ENCODE measurements at regions not wholly inside any gene's neighbourhood (a gene's known extent, or its start where the extent isn't known, plus 50 kb on each side); places are given as distances from the start of the nearest gene placed in this dataset.

- Mint-ChIP-seq H3K27ac (no peak overlapping the region), H3K27me3 (ENCODE audit: low read depth) (no peaks in the 10 kb centered on the region), H3K4me3 (no peak overlapping the region), H3K9me3 (no peaks in the 10 kb centered on the region), H3K36me3 (ENCODE audit: low read depth) (no peaks in the 10 kb centered on the region), H3K4me1 (ENCODE audit: low read depth) (no peaks in the 10 kb centered on the region)
- DNase-seq (ENCODE audit: low spot score) = no peak
Observed at GRCh38 chr13:72489751-72490150, 237.7 kb downstream of the MZT1 start.

DNA sequence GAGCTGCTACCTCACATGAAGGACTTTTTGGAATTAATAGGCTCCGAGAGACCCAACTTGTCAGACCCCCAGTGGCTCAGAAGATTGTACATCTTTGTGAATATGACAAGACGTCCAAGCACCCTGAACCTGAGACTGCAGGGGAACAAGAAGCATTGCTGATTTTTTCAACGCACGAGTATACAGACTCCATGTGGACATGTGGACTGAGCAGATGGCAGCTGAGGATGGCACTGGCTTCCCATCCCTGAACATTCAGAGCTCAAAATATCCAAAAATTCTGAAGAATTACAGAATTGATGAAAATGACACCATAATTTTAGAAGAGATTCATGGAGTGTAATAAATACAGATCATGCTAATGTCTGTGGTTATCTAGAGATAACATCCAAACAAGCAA, 254.1 kb downstream of the MZT1 start:
- no peak overlapping the region for H3K4me3 Mint-ChIP-seq
- H3K4me1 Mint-ChIP-seq (ENCODE audit: low read depth) = no peaks in the 10 kb centered on the region

DNA sequence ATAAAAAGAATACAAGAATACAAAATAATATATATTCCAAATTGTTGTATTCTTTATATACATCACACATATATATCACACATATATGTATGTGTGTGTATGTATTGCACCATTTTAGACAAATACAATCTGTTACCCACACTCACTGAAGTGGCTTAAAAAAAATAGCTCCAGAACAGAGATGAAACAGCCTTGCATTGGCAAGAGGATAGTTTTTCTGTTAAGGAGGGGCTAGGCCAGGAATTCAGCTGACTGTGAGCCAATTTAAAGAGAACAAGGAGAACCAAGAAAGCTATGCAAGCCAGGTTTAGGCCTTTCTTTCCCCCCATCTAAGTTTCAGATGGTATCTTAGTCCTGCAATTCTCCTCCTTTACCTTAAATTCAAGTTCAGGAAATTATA, 257.5 kb downstream of the MZT1 start:
- Mint-ChIP-seq H3K36me3 (ENCODE audit: low read depth) (no peaks in the 10 kb centered on the region), H3K27me3 (ENCODE audit: low read depth) (no peaks in the 10 kb centered on the region), H3K4me3 (no peak overlapping the region), H3K27ac (no peak overlapping the region), H3K4me1 (ENCODE audit: low read depth) (no peaks in the 10 kb centered on the region), H3K9me3 (no peaks in the 10 kb centered on the region)
- no peak for DNase-seq (ENCODE audit: low spot score)

More for the DNA sequence above, 254.1 kb downstream of the MZT1 start:
- DNase-seq (ENCODE audit: low spot score) = no peak
- H3K27ac Mint-ChIP-seq = no peak overlapping the region
- no peaks in the 10 kb centered on the region for H3K9me3 Mint-ChIP-seq
- H3K27me3 Mint-ChIP-seq (ENCODE audit: low read depth) = no peaks in the 10 kb centered on the region
- no peaks in the 10 kb centered on the region for H3K36me3 Mint-ChIP-seq (ENCODE audit: low read depth)

DNA sequence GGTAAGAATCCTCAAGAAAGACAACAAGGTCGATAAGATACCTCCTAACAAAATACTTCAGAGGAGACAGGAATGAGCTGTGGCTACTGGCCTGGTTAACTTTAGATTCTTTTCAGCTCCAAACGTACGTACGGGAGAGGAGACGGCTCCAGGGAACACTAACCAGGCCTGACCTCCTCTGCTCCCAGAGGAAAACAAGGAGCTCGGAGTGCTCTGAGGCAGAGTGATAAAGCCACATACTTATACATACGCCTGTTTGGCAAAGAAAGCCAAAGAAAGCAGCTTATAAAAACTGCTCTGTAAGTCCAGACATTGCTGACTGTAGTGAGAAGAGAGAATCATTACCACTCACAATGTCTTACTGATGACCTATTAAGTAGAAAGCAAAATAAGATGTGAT, 263.9 kb downstream of the MZT1 start:
- Mint-ChIP-seq H3K4me3 (no peak overlapping the region), H3K36me3 (ENCODE audit: low read depth) (no peaks in the 10 kb centered on the region), H3K27me3 (ENCODE audit: low read depth) (no peaks in the 10 kb centered on the region), H3K4me1 (ENCODE audit: low read depth) (no peaks in the 10 kb centered on the region), H3K9me3 (no peaks in the 10 kb centered on the region), H3K27ac (no peak overlapping the region)
- no peak for DNase-seq (ENCODE audit: low spot score)

GRCh38 chr13:72462726-72463125, 264.7 kb downstream of the MZT1 start:
- Mint-ChIP-seq H3K36me3 (ENCODE audit: low read depth) (no peaks in the 10 kb centered on the region), H3K27ac (no peak overlapping the region), H3K4me3 (no peak overlapping the region), H3K27me3 (ENCODE audit: low read depth) (no peaks in the 10 kb centered on the region), H3K4me1 (ENCODE audit: low read depth) (no peaks in the 10 kb centered on the region), H3K9me3 (no peaks in the 10 kb centered on the region)
- no peak for DNase-seq (ENCODE audit: low spot score)

- no peaks in the 10 kb centered on the region for H3K36me3 Mint-ChIP-seq (ENCODE audit: low read depth)
- H3K9me3 Mint-ChIP-seq = no peaks in the 10 kb centered on the region
- DNase-seq (ENCODE audit: low spot score) = no peak
- H3K4me1 Mint-ChIP-seq (ENCODE audit: low read depth) = no peaks in the 10 kb centered on the region
- H3K4me3 Mint-ChIP-seq = no peak overlapping the region
- H3K27ac Mint-ChIP-seq = no peak overlapping the region
- H3K27me3 Mint-ChIP-seq (ENCODE audit: low read depth) = no peaks in the 10 kb centered on the region
Observed at GRCh38 chr13:72462166-72462565, 265.3 kb downstream of the MZT1 start.

DNA sequence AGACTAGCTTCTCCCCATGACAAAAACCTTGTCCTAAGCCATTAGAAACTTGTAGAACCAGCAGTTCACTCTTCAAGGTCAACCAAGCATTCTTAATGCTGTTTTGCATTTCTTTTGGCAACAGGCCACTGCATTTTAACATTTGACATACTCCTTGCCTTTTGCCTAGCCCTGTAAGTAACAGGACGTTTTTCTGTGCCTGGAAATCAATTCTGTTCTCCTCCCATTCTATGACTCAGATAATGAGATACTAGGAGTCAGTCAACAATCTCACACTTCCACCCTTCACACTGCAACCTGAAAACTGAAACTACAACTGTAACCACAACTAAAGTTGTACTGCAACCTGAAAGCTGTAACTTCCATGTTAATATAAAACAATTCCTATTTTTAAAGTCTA, 268.7 kb downstream of the MZT1 start:
- no peak overlapping the region for H3K27ac Mint-ChIP-seq
- H3K4me3 Mint-ChIP-seq = no peak overlapping the region
- no peaks in the 10 kb centered on the region for H3K4me1 Mint-ChIP-seq (ENCODE audit: low read depth)
- DNase-seq (ENCODE audit: low spot score) = no peak
- H3K36me3 Mint-ChIP-seq (ENCODE audit: low read depth) = no peaks in the 10 kb centered on the region
- no peaks in the 10 kb centered on the region for H3K27me3 Mint-ChIP-seq (ENCODE audit: low read depth)
- no peaks in the 10 kb centered on the region for H3K9me3 Mint-ChIP-seq

GRCh38 chr13:72457151-72457550, 270.3 kb downstream of the MZT1 start:
- H3K27ac Mint-ChIP-seq = no peak overlapping the region
- H3K9me3 Mint-ChIP-seq = no peaks in the 10 kb centered on the region
- no peaks in the 10 kb centered on the region for H3K36me3 Mint-ChIP-seq (ENCODE audit: low read depth)
- no peaks in the 10 kb centered on the region for H3K27me3 Mint-ChIP-seq (ENCODE audit: low read depth)
- DNase-seq (ENCODE audit: low spot score) = no peak
- H3K4me3 Mint-ChIP-seq = no peak overlapping the region
- H3K4me1 Mint-ChIP-seq (ENCODE audit: low read depth) = no peaks in the 10 kb centered on the region

GRCh38 chr13:72456486-72456885, 270.9 kb downstream of the MZT1 start:
- no peaks in the 10 kb centered on the region for H3K4me1 Mint-ChIP-seq (ENCODE audit: low read depth)

GRCh38 chr13:72453161-72453560, 274.3 kb downstream of the MZT1 start:
- Mint-ChIP-seq H3K9me3 (peaks cover 5% of the 10 kb centered on the region), H3K27ac (no peak overlapping the region), H3K4me1 (ENCODE audit: low read depth) (no peaks in the 10 kb centered on the region), H3K36me3 (ENCODE audit: low read depth) (no peaks in the 10 kb centered on the region), H3K4me3 (no peak overlapping the region), H3K27me3 (ENCODE audit: low read depth) (no peaks in the 10 kb centered on the region)
- DNase-seq (ENCODE audit: low spot score) = no peak

More at GRCh38 chr13:72456486-72456885, 270.9 kb downstream of the MZT1 start:
- no peaks in the 10 kb centered on the region for H3K36me3 Mint-ChIP-seq (ENCODE audit: low read depth)
- H3K9me3 Mint-ChIP-seq = no peaks in the 10 kb centered on the region
- H3K4me3 Mint-ChIP-seq = no peak overlapping the region
- no peaks in the 10 kb centered on the region for H3K27me3 Mint-ChIP-seq (ENCODE audit: low read depth)
- H3K27ac Mint-ChIP-seq = no peak overlapping the region
- DNase-seq (ENCODE audit: low spot score) = no peak

DNA sequence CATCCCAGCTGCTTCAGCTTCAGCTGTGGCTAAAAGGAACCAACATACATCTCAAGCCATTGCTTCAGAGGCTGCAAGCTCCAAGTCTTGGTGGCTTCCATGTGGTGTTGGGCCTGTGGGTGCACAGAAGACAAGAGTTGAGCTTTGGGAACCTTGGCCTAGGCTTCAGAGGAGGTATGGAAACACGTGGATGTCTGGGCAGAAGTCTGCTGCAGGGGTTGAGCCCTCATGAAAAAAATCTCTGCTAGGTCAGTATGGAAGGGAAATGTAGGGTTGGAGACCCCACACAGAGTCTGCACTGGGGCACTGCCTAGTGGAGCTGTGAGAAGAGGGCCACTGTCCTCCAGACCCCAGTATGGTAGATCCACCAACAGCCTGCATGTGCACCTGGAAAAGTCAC, 279.3 kb downstream of the MZT1 start:
- DNase-seq (ENCODE audit: low spot score) = no peak
- no peak overlapping the region for H3K27ac Mint-ChIP-seq
- no peaks in the 10 kb centered on the region for H3K36me3 Mint-ChIP-seq (ENCODE audit: low read depth)
- H3K27me3 Mint-ChIP-seq (ENCODE audit: low read depth) = no peaks in the 10 kb centered on the region
- H3K4me3 Mint-ChIP-seq = no peak overlapping the region
- peaks cover 5% of the 10 kb centered on the region for H3K9me3 Mint-ChIP-seq
- H3K4me1 Mint-ChIP-seq (ENCODE audit: low read depth) = no peaks in the 10 kb centered on the region

- Mint-ChIP-seq H3K27me3 (ENCODE audit: low read depth) (no peaks in the 10 kb centered on the region), H3K9me3 (peaks cover 5% of the 10 kb centered on the region), H3K4me3 (no peak overlapping the region), H3K27ac (no peak overlapping the region), H3K36me3 (ENCODE audit: low read depth) (no peaks in the 10 kb centered on the region), H3K4me1 (ENCODE audit: low read depth) (no peaks in the 10 kb centered on the region)
- no peak for DNase-seq (ENCODE audit: low spot score)
Observed at GRCh38 chr13:72444999-72445398, 282.4 kb downstream of the MZT1 start.

GRCh38 chr13:72437458-72437857, 290.0 kb downstream of the MZT1 start:
- H3K9me3 Mint-ChIP-seq = no peaks in the 10 kb centered on the region
- no peak overlapping the region for H3K27ac Mint-ChIP-seq
- no peak for DNase-seq (ENCODE audit: low spot score)
- no peak overlapping the region for H3K4me3 Mint-ChIP-seq
- no peaks in the 10 kb centered on the region for H3K4me1 Mint-ChIP-seq (ENCODE audit: low read depth)
- no peaks in the 10 kb centered on the region for H3K36me3 Mint-ChIP-seq (ENCODE audit: low read depth)
- H3K27me3 Mint-ChIP-seq (ENCODE audit: low read depth) = no peaks in the 10 kb centered on the region

DNA sequence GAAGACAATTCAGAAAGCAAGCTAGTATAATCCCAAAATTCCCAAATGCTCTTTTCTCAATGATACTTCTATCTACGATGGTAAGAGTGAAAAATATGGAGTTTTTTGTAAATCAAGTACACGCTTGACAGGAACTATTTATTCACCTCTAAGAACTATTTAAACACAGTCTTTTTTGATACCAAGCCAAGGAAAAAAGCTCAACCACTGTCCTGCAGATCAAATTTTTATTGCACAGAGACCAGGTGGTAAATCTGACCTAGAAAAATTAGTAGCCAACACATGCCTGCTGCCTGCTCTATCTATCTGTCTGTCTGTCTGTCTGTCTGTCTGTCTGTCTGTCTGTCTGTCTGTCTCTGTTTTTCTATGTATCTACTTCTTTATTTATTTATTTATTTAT, 292.2 kb downstream of the MZT1 start:
- no peaks in the 10 kb centered on the region for H3K9me3 Mint-ChIP-seq
- no peak overlapping the region for H3K4me3 Mint-ChIP-seq
- no peaks in the 10 kb centered on the region for H3K36me3 Mint-ChIP-seq (ENCODE audit: low read depth)
- H3K27ac Mint-ChIP-seq = no peak overlapping the region
- no peaks in the 10 kb centered on the region for H3K27me3 Mint-ChIP-seq (ENCODE audit: low read depth)
- no peaks in the 10 kb centered on the region for H3K4me1 Mint-ChIP-seq (ENCODE audit: low read depth)
- no peak for DNase-seq (ENCODE audit: low spot score)

- Mint-ChIP-seq H3K36me3 (ENCODE audit: low read depth) (no peaks in the 10 kb centered on the region), H3K4me1 (ENCODE audit: low read depth) (no peaks in the 10 kb centered on the region), H3K9me3 (no peaks in the 10 kb centered on the region), H3K27me3 (ENCODE audit: low read depth) (no peaks in the 10 kb centered on the region), H3K4me3 (no peak overlapping the region), H3K27ac (no peak overlapping the region)
- DNase-seq (ENCODE audit: low spot score) = no peak
Observed at GRCh38 chr13:72431981-72432682, 295.3 kb downstream of the MZT1 start.
